ENCODE measurements at regions not wholly inside any gene's neighbourhood (a gene's known extent, or its start where the extent isn't known, plus 50 kb on each side); places are given as distances from the start of the nearest gene placed in this dataset.

- no peak for TF ChIP-seq POLR2A (IDR thresholded peaks at IDR 0.05; ENCODE audit: low read depth, low read length)
- TF ChIP-seq SPI1 (IDR thresholded peaks at IDR 0.05; ENCODE audit: low read depth, low read length), result no peak
- no peak for TF ChIP-seq POLR2AphosphoS5 (IDR thresholded peaks at IDR 0.05; ENCODE audit: low read depth, low read length)
- no peak for TF ChIP-seq TAF1 (IDR thresholded peaks at IDR 0.05; ENCODE audit: low read depth, low read length)
Measured at GRCh38 chr1:88376421-88376820, 307.7 kb upstream of the PKN2 start.
